ENCODE measurements at regions not wholly inside any gene's neighbourhood (a gene's known extent, or its start where the extent isn't known, plus 50 kb on each side); places are given as distances from the start of the nearest gene placed in this dataset.

DNA sequence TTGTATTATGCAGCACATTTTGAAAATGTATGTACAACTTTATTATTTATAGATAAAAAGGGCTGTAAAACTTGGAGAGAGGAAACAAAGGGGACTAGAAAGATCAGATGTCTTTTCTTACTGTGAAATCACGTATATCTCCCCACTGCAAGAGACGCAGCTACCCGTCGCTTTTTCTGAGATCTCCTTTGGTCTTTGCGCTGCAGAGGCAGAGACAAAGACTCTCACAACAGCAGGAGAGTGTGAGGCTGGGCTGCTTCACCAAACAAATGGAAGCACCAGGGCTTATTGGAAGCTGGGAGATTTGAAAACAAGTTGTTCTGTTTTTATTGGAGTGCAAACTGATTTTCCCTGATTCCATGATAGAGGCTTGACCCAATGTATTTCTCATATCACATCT lies 129.0 kb upstream of the PARD3B start:
- no peak for DNase-seq (ENCODE audit: low read depth in 1 of 2, low spot score in 1 of 2)
- Histone ChIP-seq H3K4me1 (ENCODE audit: low read depth) (no peaks in the 10 kb centered on the region), H3K4me3 (no peak overlapping the region), H3K36me3 (no peaks in the 10 kb centered on the region), H3K27ac (no peak overlapping the region), H3K27me3 (no peaks in the 10 kb centered on the region), H3K9me3 (ENCODE audit: low read depth) (no peaks in the 10 kb centered on the region)
- TF ChIP-seq, protein P1, sequence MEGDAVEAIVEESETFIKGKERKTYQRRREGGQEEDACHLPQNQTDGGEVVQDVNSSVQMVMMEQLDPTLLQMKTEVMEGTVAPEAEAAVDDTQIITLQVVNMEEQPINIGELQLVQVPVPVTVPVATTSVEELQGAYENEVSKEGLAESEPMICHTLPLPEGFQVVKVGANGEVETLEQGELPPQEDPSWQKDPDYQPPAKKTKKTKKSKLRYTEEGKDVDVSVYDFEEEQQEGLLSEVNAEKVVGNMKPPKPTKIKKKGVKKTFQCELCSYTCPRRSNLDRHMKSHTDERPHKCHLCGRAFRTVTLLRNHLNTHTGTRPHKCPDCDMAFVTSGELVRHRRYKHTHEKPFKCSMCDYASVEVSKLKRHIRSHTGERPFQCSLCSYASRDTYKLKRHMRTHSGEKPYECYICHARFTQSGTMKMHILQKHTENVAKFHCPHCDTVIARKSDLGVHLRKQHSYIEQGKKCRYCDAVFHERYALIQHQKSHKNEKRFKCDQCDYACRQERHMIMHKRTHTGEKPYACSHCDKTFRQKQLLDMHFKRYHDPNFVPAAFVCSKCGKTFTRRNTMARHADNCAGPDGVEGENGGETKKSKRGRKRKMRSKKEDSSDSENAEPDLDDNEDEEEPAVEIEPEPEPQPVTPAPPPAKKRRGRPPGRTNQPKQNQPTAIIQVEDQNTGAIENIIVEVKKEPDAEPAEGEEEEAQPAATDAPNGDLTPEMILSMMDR (IDR thresholded peaks at IDR 0.05; ENCODE audit: low read depth, low read length) = no peak

GRCh38 chr2:204425821-204426220 lies 119.5 kb upstream of the PARD3B start:
- no peak for DNase-seq (ENCODE audit: low read depth in 1 of 2, low spot score in 1 of 2)
- Histone ChIP-seq H3K36me3 (no peaks in the 10 kb centered on the region), H3K9me3 (ENCODE audit: low read depth) (no peaks in the 10 kb centered on the region), H3K27ac (no peak overlapping the region), H3K4me3 (no peak overlapping the region), H3K27me3 (no peaks in the 10 kb centered on the region), H3K4me1 (ENCODE audit: low read depth) (no peaks in the 10 kb centered on the region)
- TF ChIP-seq, protein P1 (IDR thresholded peaks at IDR 0.05; ENCODE audit: low read depth, low read length) = no peak

DNA sequence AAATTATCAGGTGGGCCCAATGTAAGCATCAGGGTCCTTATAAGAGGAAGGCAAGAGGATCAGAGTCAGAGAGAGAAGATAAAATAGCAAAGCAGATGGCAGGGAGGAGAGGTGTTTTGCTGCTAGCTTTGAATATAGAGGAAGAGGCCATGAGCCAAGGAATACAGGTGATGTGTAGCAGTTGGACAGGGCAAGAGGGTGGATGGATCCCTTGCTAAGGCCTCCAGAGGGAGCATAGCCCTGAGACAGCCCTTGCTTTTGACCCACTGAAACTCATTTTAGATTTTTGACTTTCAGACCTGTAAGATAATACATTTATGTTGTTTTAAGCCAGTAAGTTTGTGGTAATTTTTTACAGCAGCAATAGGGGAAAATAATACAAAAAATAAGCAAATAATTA lies 116.6 kb upstream of the PARD3B start:
- H3K4me1 ChIP-seq (ENCODE audit: low read depth) = no peaks in the 10 kb centered on the region
- DNase-seq (ENCODE audit: low read depth in 1 of 2, low spot score in 1 of 2) = no peak
- no peak overlapping the region for H3K27ac ChIP-seq
- TF ChIP-seq, protein P1 (IDR thresholded peaks at IDR 0.05; ENCODE audit: low read depth, low read length) = no peak
- H3K4me3 ChIP-seq = no peak overlapping the region
- H3K9me3 ChIP-seq (ENCODE audit: low read depth) = no peaks in the 10 kb centered on the region
- H3K36me3 ChIP-seq = no peaks in the 10 kb centered on the region
- H3K27me3 ChIP-seq = no peaks in the 10 kb centered on the region

GRCh38 chr2:204431529-204431928 lies 113.7 kb upstream of the PARD3B start:
- H3K36me3 ChIP-seq = no peaks in the 10 kb centered on the region
- TF ChIP-seq, protein P1 (IDR thresholded peaks at IDR 0.05; ENCODE audit: low read depth, low read length) = no peak

DNA sequence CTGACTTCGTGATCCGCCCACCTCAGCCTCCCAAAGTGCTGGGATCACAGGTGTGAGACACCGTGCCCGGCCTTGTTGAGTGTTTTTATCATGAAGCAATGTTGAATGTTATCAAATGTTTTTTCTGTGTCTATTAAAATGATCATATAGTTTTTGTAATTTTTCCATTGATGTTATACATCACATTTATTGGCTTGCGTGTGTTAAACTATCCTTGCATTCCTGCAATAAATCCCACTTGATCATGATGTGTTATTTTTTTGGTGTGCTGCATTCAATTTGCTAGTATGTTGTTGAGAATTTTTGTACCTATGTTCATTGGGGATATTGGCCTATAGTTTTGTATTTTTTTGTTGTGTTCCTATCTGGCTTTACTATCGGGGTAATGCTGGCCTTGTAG lies 113.1 kb upstream of the PARD3B start:
- no peak for DNase-seq (ENCODE audit: low read depth in 1 of 2, low spot score in 1 of 2)
- TF ChIP-seq, protein P1 (IDR thresholded peaks at IDR 0.05; ENCODE audit: low read depth, low read length) = no peak
- Histone ChIP-seq H3K4me3 (no peak overlapping the region), H3K9me3 (ENCODE audit: low read depth) (no peaks in the 10 kb centered on the region), H3K36me3 (no peaks in the 10 kb centered on the region), H3K4me1 (ENCODE audit: low read depth) (no peaks in the 10 kb centered on the region), H3K27me3 (no peaks in the 10 kb centered on the region), H3K27ac (no peak overlapping the region)

More at GRCh38 chr2:204431529-204431928, 113.7 kb upstream of the PARD3B start:
- H3K4me3 ChIP-seq = no peak overlapping the region
- H3K9me3 ChIP-seq (ENCODE audit: low read depth) = no peaks in the 10 kb centered on the region
- H3K27me3 ChIP-seq = no peaks in the 10 kb centered on the region
- DNase-seq (ENCODE audit: low read depth in 1 of 2, low spot score in 1 of 2) = no peak
- no peak overlapping the region for H3K27ac ChIP-seq
- no peaks in the 10 kb centered on the region for H3K4me1 ChIP-seq (ENCODE audit: low read depth)
